ENCODE measurements at regions not wholly inside any gene's neighbourhood (a gene's known extent, or its start where the extent isn't known, plus 50 kb on each side); places are given as distances from the start of the nearest gene placed in this dataset.

DNA sequence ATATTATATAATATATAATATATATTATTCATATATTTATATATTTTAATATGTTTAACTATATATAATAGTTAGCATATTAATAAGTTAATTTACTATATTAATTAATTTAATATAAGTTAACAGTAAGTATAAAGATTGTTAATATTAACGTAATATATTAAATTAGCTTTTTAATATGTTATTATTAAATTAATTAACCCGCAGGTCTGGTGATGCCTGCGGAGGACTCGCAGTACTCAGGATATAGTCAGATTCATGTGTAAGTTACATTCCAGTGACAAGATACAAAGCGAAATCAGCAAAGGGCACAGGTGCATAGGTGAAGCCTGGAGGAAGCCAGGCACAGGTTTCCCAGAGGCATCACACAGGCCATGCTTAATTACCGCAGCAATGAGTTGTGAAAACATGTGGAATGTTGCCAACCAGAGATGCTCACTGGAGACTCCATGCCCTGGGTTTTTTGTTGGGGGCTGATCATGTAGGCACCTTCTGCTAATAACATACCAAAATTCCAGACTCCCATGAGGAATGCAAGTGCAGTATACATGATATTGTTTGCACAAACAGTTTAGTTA is 130.4 kb upstream of the MPHOSPH6 start:
- H3K4me3 Mint-ChIP-seq = no peak overlapping the region

DNA sequence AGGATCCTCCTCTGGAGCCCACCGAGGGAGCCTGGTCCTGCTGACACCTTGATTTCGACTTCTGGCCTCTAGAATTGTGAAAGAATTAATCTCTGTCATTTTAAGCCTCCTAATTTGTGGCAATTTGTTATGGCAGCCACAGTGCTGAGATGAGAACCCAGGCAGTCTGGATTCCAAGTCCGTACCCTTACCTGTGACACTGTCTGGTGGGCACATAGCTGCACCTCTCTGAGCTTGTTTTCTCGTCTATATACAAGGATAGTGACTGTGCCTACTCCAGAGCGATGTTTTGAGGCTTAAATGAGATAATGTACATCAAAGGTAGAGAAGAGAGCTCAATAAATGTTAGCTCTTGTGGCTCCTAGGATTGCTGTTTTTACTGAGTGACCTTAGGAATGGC is 128.4 kb upstream of the MPHOSPH6 start:
- intact Hi-C loops (cut with DNase I, micrococcal nuclease) = no loop called here
- Histone ChIP-seq H3K9me3 (ENCODE audit: control insufficient read depth in 1 of 2, insufficient read depth in 1 of 2, low read length in 2 of 2) (peaks cover 0 to 6% of the 10 kb centered on the region in 2 experiments), H3K36me3 (ENCODE audit: insufficient read depth, low read length) (no peaks in the 10 kb centered on the region), H3K4me1 (ENCODE audit: insufficient read depth, low read length) (no peaks in the 10 kb centered on the region), H3K27ac (ENCODE audit: low read depth in 1 of 2, low read length in 2 of 2) (no peak overlapping the region), H3K27me3 (ENCODE audit: control insufficient read depth in 1 of 2, insufficient read depth in 2 of 2, low read length in 2 of 2) (no peaks in the 10 kb centered on the region), H3K4me3 (ENCODE audit: low read length) (no peak overlapping the region)
- no peak for ATAC-seq (ENCODE audit: poor library complexity)
- Mint-ChIP-seq H3K4me3 (no peak overlapping the region), H3K36me3 (ENCODE audit: low read depth) (no peaks in the 10 kb centered on the region), H3K9me3 (no peaks in the 10 kb centered on the region), H3K27ac (no peak overlapping the region), H3K4me1 (ENCODE audit: low read depth) (no peaks in the 10 kb centered on the region), H3K27me3 (peaks cover 10% of the 10 kb centered on the region)
- ChIA-PET POLR2A (no interaction called here), CTCF (no interaction called here)
- TF ChIP-seq, protein P1, sequence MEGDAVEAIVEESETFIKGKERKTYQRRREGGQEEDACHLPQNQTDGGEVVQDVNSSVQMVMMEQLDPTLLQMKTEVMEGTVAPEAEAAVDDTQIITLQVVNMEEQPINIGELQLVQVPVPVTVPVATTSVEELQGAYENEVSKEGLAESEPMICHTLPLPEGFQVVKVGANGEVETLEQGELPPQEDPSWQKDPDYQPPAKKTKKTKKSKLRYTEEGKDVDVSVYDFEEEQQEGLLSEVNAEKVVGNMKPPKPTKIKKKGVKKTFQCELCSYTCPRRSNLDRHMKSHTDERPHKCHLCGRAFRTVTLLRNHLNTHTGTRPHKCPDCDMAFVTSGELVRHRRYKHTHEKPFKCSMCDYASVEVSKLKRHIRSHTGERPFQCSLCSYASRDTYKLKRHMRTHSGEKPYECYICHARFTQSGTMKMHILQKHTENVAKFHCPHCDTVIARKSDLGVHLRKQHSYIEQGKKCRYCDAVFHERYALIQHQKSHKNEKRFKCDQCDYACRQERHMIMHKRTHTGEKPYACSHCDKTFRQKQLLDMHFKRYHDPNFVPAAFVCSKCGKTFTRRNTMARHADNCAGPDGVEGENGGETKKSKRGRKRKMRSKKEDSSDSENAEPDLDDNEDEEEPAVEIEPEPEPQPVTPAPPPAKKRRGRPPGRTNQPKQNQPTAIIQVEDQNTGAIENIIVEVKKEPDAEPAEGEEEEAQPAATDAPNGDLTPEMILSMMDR (IDR thresholded peaks at IDR 0.05) = no peak
- DNase-seq = peak in 1 of 14 experiments; percentile 5

More for the DNA sequence above, 130.4 kb upstream of the MPHOSPH6 start:
- intact Hi-C loops (cut with DNase I, micrococcal nuclease) = no loop called here
- DNase-seq (no peak), ATAC-seq (ENCODE audit: poor library complexity) (no peak)
- Histone ChIP-seq H3K4me3 (ENCODE audit: low read length) (no peak overlapping the region), H3K27me3 (ENCODE audit: control insufficient read depth in 1 of 2, insufficient read depth in 2 of 2, low read length in 2 of 2) (no peaks in the 10 kb centered on the region), H3K27ac (ENCODE audit: low read depth in 1 of 2, low read length in 2 of 2) (no peak overlapping the region), H3K9me3 (ENCODE audit: control insufficient read depth in 1 of 2, insufficient read depth in 1 of 2, low read length in 2 of 2) (peaks cover 0 to 6% of the 10 kb centered on the region in 2 experiments), H3K4me1 (ENCODE audit: insufficient read depth, low read length) (no peaks in the 10 kb centered on the region), H3K36me3 (ENCODE audit: insufficient read depth, low read length) (no peaks in the 10 kb centered on the region)
- TF ChIP-seq, protein P1 (IDR thresholded peaks at IDR 0.05) = no peak
- Mint-ChIP-seq H3K9me3 (no peaks in the 10 kb centered on the region), H3K36me3 (ENCODE audit: low read depth) (no peaks in the 10 kb centered on the region), H3K4me1 (ENCODE audit: low read depth) (no peaks in the 10 kb centered on the region), H3K27ac (no peak overlapping the region), H3K27me3 (peaks cover 7% of the 10 kb centered on the region)
- ChIA-PET POLR2A (no interaction called here), CTCF (no interaction called here)

DNA sequence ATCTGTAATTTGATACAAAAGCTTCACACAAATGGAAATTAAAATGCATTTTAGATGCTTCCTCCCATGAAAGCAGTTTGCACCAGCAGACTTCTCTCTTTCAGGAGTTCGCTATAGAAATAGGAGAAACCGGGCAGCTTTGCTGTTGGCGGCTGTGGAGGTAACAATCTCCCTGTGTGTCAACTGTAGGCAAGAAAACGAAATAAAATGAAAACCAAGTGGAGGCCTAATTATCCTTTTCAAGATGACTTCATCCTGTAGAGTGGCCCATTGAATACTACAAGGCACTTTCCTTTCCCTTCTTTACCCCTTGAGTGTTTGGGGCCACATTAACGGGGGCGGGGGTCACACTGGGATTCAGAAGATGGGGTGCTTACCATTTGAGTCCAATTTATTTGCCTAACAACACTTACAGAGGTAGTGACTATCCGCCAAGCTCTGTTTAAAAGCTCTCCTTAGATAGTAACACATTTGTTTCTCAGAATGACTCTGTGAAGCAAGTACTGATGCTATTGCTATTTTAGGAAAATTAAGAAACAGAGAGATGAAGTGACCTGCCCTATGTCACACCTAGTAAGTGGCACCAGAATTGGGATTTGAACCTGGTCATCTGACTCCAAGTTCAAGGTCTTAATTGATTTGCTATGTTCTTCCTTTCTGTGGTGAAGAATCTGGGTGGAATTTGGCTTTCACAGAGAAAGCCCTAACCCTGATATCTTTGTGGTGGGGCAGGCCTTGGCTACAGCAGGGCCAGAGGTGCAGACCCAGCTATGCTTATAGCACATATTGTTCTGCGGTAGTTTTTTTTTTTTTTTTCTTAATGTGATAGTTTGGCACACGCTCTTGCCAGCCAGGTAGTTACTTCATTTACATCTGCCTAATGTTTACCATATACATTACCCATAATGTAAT is 125.5 kb upstream of the MPHOSPH6 start:
- no peaks in the 10 kb centered on the region for H3K9me3 ChIP-seq (ENCODE audit: control insufficient read depth in 1 of 2, insufficient read depth in 1 of 2, low read length in 2 of 2)
- no peak overlapping the region for H3K4me3 Mint-ChIP-seq
- no peak for ATAC-seq (ENCODE audit: poor library complexity)
- DNase-seq = no peak
- no peaks in the 10 kb centered on the region for H3K36me3 ChIP-seq (ENCODE audit: insufficient read depth, low read length)
- H3K4me1 Mint-ChIP-seq (ENCODE audit: low read depth) = no peaks in the 10 kb centered on the region
- H3K27ac ChIP-seq (ENCODE audit: low read depth in 1 of 2, low read length in 2 of 2) = no peak overlapping the region
- no peak overlapping the region for H3K4me3 ChIP-seq (ENCODE audit: low read length)
- intact Hi-C loops (cut with DNase I, micrococcal nuclease) = no loop called here
- H3K27ac Mint-ChIP-seq = no peak overlapping the region
- H3K36me3 Mint-ChIP-seq (ENCODE audit: low read depth) = no peaks in the 10 kb centered on the region
- no peaks in the 10 kb centered on the region for H3K4me1 ChIP-seq (ENCODE audit: insufficient read depth, low read length)
- no peaks in the 10 kb centered on the region for H3K27me3 ChIP-seq (ENCODE audit: control insufficient read depth in 1 of 2, insufficient read depth in 2 of 2, low read length in 2 of 2)
- no peaks in the 10 kb centered on the region for H3K9me3 Mint-ChIP-seq
- H3K27me3 Mint-ChIP-seq = peaks cover 21% of the 10 kb centered on the region
- CTCF ChIA-PET = no interaction called here
- TF ChIP-seq, protein P1 (IDR thresholded peaks at IDR 0.05) = no peak
- POLR2A ChIA-PET = no interaction called here
